ENCODE measurements at regions not wholly inside any gene's neighbourhood (a gene's known extent, or its start where the extent isn't known, plus 50 kb on each side); places are given as distances from the start of the nearest gene placed in this dataset.

- H3K36me3 Mint-ChIP-seq (ENCODE audit: low read depth, unreplicated experiment), result no peaks in the 10 kb centered on the region
- no peak for TF ChIP-seq CTCF (IDR thresholded peaks at IDR 0.05; ENCODE audit: unreplicated experiment)
- DNase-seq (ENCODE audit: low spot score), result no peak
- H3K4me1 Mint-ChIP-seq (ENCODE audit: unreplicated experiment), result peaks cover 4% of the 10 kb centered on the region
- no peak overlapping the region for H3K4me3 Mint-ChIP-seq (ENCODE audit: unreplicated experiment)
- peaks cover 3% of the 10 kb centered on the region for H3K27me3 Mint-ChIP-seq (ENCODE audit: unreplicated experiment)
- H3K9me3 Mint-ChIP-seq (ENCODE audit: unreplicated experiment), result no peaks in the 10 kb centered on the region
- H3K27ac Mint-ChIP-seq (ENCODE audit: unreplicated experiment), result no peak overlapping the region
Observed at GRCh38 chr5:74135033-74135432, 505.5 kb downstream of the ENC1 start.

GRCh38 chr5:74132485-74132884 is 506.5 kb downstream of the ARHGEF28 start:
- no peak for DNase-seq (ENCODE audit: low spot score)
- H3K27ac Mint-ChIP-seq (ENCODE audit: unreplicated experiment), result no peak overlapping the region
- H3K9me3 Mint-ChIP-seq (ENCODE audit: unreplicated experiment), result no peaks in the 10 kb centered on the region
- no peak for TF ChIP-seq CTCF (IDR thresholded peaks at IDR 0.05; ENCODE audit: unreplicated experiment)
- H3K36me3 Mint-ChIP-seq (ENCODE audit: low read depth, unreplicated experiment), result no peaks in the 10 kb centered on the region
- peaks cover 3% of the 10 kb centered on the region for H3K27me3 Mint-ChIP-seq (ENCODE audit: unreplicated experiment)
- no peak overlapping the region for H3K4me3 Mint-ChIP-seq (ENCODE audit: unreplicated experiment)
- peaks cover 16% of the 10 kb centered on the region for H3K4me1 Mint-ChIP-seq (ENCODE audit: unreplicated experiment)

GRCh38 chr5:74131250-74131649 is 505.3 kb downstream of the ARHGEF28 start:
- no peak overlapping the region for H3K27ac Mint-ChIP-seq (ENCODE audit: unreplicated experiment)
- TF ChIP-seq CTCF (IDR thresholded peaks at IDR 0.05; ENCODE audit: unreplicated experiment), result no peak
- H3K9me3 Mint-ChIP-seq (ENCODE audit: unreplicated experiment), result no peaks in the 10 kb centered on the region
- H3K27me3 Mint-ChIP-seq (ENCODE audit: unreplicated experiment), result peaks cover 3% of the 10 kb centered on the region
- no peaks in the 10 kb centered on the region for H3K36me3 Mint-ChIP-seq (ENCODE audit: low read depth, unreplicated experiment)
- DNase-seq (ENCODE audit: low spot score), result no peak
- no peak overlapping the region for H3K4me3 Mint-ChIP-seq (ENCODE audit: unreplicated experiment)
- H3K4me1 Mint-ChIP-seq (ENCODE audit: unreplicated experiment), result peaks cover 28% of the 10 kb centered on the region

GRCh38 chr5:74130155-74130897 is 504.3 kb downstream of the ARHGEF28 start:
- Mint-ChIP-seq H3K36me3 (ENCODE audit: low read depth, unreplicated experiment) (no peaks in the 10 kb centered on the region), H3K9me3 (ENCODE audit: unreplicated experiment) (no peaks in the 10 kb centered on the region)
- TF ChIP-seq CTCF (IDR thresholded peaks at IDR 0.05; ENCODE audit: unreplicated experiment), result no peak

More at GRCh38 chr5:74130155-74130897, 504.3 kb downstream of the ARHGEF28 start:
- Mint-ChIP-seq H3K27ac (ENCODE audit: unreplicated experiment) (no peak overlapping the region), H3K4me3 (ENCODE audit: unreplicated experiment) (no peak overlapping the region), H3K27me3 (ENCODE audit: unreplicated experiment) (peaks cover 3% of the 10 kb centered on the region), H3K4me1 (ENCODE audit: unreplicated experiment) (peaks cover 36% of the 10 kb centered on the region)
- DNase-seq (ENCODE audit: low spot score), result no peak

Data from endothelial cell (in vitro differentiated cells).